K562 (cell line): ENCODE measurements at regions not wholly inside any gene's neighbourhood (a gene's known extent, or its start where the extent isn't known, plus 50 kb on each side); places are given as distances from the start of the nearest gene placed in this dataset.

Source experiments
- ATAC-seq: fragments of 200-7000 bp; cut with Tn5 transposase; 3 replicates; pipeline ENCODE4 v1.9.1; 2020; ENCODE audit warnings: moderate library complexity
- BruUV-seq: library from RNA; stranded (reverse); fragments of 400-500 nt; replicated peaks from 2 replicates; lab custom pipeline; 2021; lab: Mats Ljungman, UMichigan
- CTCF ChIA-PET: fragments of 300-600 bp; formaldehyde crosslinking; extraction: SDS; loops from one replicate; lab custom pipeline; 2021; ENCODE audit warnings: low intra/inter-chr PET ratio; lab: Yijun Ruan, JAX
- POLR2A ChIA-PET: fragments of 300-600, 350-650 bp; sonication (Branson Sonifier 250); formaldehyde crosslinking; extraction: SDS; loops from one replicate; lab custom pipeline; 2021; ENCODE audit warnings: antibody characterized with exemption, inconsistent platforms; lab: Yijun Ruan, JAX
- DNase-seq, 4 experiments: peaks; one replicate each; pipeline versions ENCODE4 v3.0.0 to v3.0.0-alpha.2; 2011 to 2018; ENCODE audit warnings: low spot score in 3 of 4, mixed read lengths in 3 of 4; ENCODE audit errors: extremely low read depth in 1 of 4
- FAIRE-seq: peaks from 2 replicates; lab custom pipeline; 2011; peaks lifted over from hg19 to GRCh38; lab: Jason Lieb, UNC
- H2AFZ ChIP-seq: 2 replicates; pipeline ENCODE4 v1.6.0; 2011; ENCODE audit warnings: low read depth, low read length, control low read depth, inconsistent platforms
- H3K27ac ChIP-seq: fragments of 200-600 bp; 3 replicates; pipeline ENCODE4 v1.8.0; 2011; ENCODE audit warnings: low read depth, mild to moderate bottlenecking, control low read depth, inconsistent platforms, low read length, moderate library complexity, mixed read lengths; ENCODE audit errors: extremely low read depth
- H3K27me3 ChIP-seq, 2 experiments: fragments of 300-600 bp in 1 of 2; 2 replicates in 1 of 2; 3 replicates in 1 of 2; pipeline versions ENCODE4 v1.6.0 to v1.8.0; 2011; ENCODE audit warnings: inconsistent platforms in 2 of 2, low read length in 2 of 2, mild to moderate bottlenecking in 1 of 2, mixed read lengths in 1 of 2, moderate library complexity in 1 of 2; ENCODE audit not compliant: control insufficient read depth in 2 of 2, insufficient read depth in 2 of 2
- H3K36me3 ChIP-seq: fragments of 300-600 bp; 3 replicates; pipeline ENCODE4 v1.8.0; 2011; ENCODE audit warnings: mild to moderate bottlenecking, low read length, inconsistent platforms; ENCODE audit not compliant: control insufficient read depth, insufficient read depth
- H3K4me1 ChIP-seq, 2 experiments: fragments of 200-600 bp in 1 of 2; replicated peaks in 1 of 2; 2 replicates in 1 of 2; 3 replicates in 1 of 2; pipeline versions ENCODE4 v1.5.1 to v1.8.0; 2011; ENCODE audit warnings: inconsistent platforms in 2 of 2, low read length in 2 of 2, mild to moderate bottlenecking in 1 of 2, mixed read lengths in 1 of 2, moderate library complexity in 1 of 2; ENCODE audit not compliant: control insufficient read depth in 2 of 2, insufficient read depth in 2 of 2
- H3K4me2 ChIP-seq: 2 replicates; pipeline ENCODE4 v1.6.1; 2011; ENCODE audit warnings: low read length, control low read depth, inconsistent platforms, mixed read lengths; ENCODE audit not compliant: insufficient read depth
- H3K4me3 ChIP-seq: fragments of 200-600 bp; sonication (generic), shearing (Covaris generic); 2 replicates; pipeline ENCODE4 v1.5.1; 2016; ENCODE audit warnings: control low read depth, inconsistent platforms
- H3K79me2 ChIP-seq: fragments of 200-600 bp; 3 replicates; pipeline ENCODE4 v1.8.0; 2011; ENCODE audit warnings: low read length, inconsistent platforms; ENCODE audit not compliant: control insufficient read depth, insufficient read depth
- H3K9ac ChIP-seq, 2 experiments: 2 replicates each; pipeline versions ENCODE4 v1.6.0 to v1.6.1; 2011; ENCODE audit warnings: low read depth in 2 of 2, low read length in 2 of 2, control low read depth in 1 of 2, inconsistent platforms in 1 of 2, mild to moderate bottlenecking in 1 of 2, mixed read lengths in 1 of 2; ENCODE audit not compliant: insufficient read depth in 1 of 2
- H3K9me1 ChIP-seq: one replicate; pipeline ENCODE4 v1.6.0; 2011; ENCODE audit warnings: inconsistent platforms, mild to moderate bottlenecking, low read length, moderate library complexity; ENCODE audit not compliant: control insufficient read depth, insufficient read depth
- H3K9me3 ChIP-seq: replicated peaks from 2 replicates; pipeline ENCODE4 v1.5.1; 2011; ENCODE audit warnings: low read depth, low read length, inconsistent platforms; ENCODE audit not compliant: control insufficient read depth, insufficient read depth
- H4K20me1 ChIP-seq: replicated peaks from 2 replicates; pipeline ENCODE4 v1.6.1; 2011; ENCODE audit warnings: low read length, inconsistent platforms, mixed read lengths; ENCODE audit not compliant: control insufficient read depth, insufficient read depth
- BRF1 ChIP-seq: IDR thresholded peaks from 3 replicates; pipeline ENCODE4 v1.6.1; 2011; ENCODE audit warnings: borderline replicate concordance, mild to moderate bottlenecking; ENCODE audit not compliant: insufficient read length; ENCODE audit errors: extremely low read depth
- DIDO1 ChIP-seq: fragments of 450-650 bp; IDR thresholded peaks from 2 replicates; pipeline ENCODE4 v1.6.1; 2016; ENCODE audit warnings: low read depth, missing biosample characterization, missing genetic modification characterization
- ELF4 ChIP-seq: fragments of 450-650 bp; formaldehyde crosslinking; IDR thresholded peaks from 2 replicates; pipeline ENCODE4 v1.4.0; 2022; ENCODE audit warnings: missing genetic modification characterization
- PRMT5 ChIP-seq: sonication (generic); formaldehyde crosslinking; IDR thresholded peaks from 2 replicates; pipeline ENCODE4 v1.5.0; 2020; ENCODE audit warnings: missing genetic modification reagents
- RBM14 ChIP-seq: fragments of 200-400 bp; formaldehyde crosslinking; IDR thresholded peaks from 2 replicates; pipeline ENCODE4 v1.6.1; 2018; ENCODE audit warnings: low read depth, mild to moderate bottlenecking, low read length, moderate library complexity, borderline replicate concordance; ENCODE audit not compliant: insufficient read depth
- ZFPM2 ChIP-seq: fragments of 250-450 bp; sonication (Bioruptor Pico); IDR thresholded peaks from 2 replicates; pipeline ENCODE4 v1.5.1; 2022; ENCODE audit warnings: mild to moderate bottlenecking
- ZNF445 ChIP-seq: fragments of 250-450 bp; sonication (Bioruptor Pico); IDR thresholded peaks from 2 replicates; pipeline ENCODE4 v1.4.0; 2020; ENCODE audit warnings: low read depth, mild to moderate bottlenecking, moderate library complexity
- WGBS: fragments of 100-300 bp; shearing (Covaris generic); methylation state at CpG from one replicate; pipeline ENCODE4 v1.1.6; 2016; ENCODE audit warnings: low coverage, mixed read lengths; ENCODE audit not compliant: insufficient coverage; ENCODE audit errors: missing lambda C conversion rate; 5-methylcytosine and 5-hydroxymethylcytosine counted together
- in situ Hi-C: fragments of 300-500 bp; cut with MboI; formaldehyde crosslinking; loops from 4 replicates; pipeline ENCODE4 v1.15.0; 2018; ENCODE audit warnings: inconsistent platforms, mixed read lengths
- intact Hi-C: fragments of 100-400 bp; cut with micrococcal nuclease; formaldehyde crosslinking; loops from 2 replicates; pipeline ENCODE4 v1.14.2; 2022
- TF ChIP-seq, protein P1 (sequence below): sonication (generic); formaldehyde crosslinking; IDR thresholded peaks from 2 replicates; pipeline ENCODE4 v1.8.0; 2022; ENCODE audit warnings: mild to moderate bottlenecking, low read depth, missing genetic modification reagents
- TF ChIP-seq, protein P2 (sequence below): fragments of 250-450 bp; sonication (Bioruptor Pico); IDR thresholded peaks from 2 replicates; pipeline ENCODE4 v1.4.0; 2020; ENCODE audit warnings: mild to moderate bottlenecking, moderate library complexity, borderline replicate concordance

GRCh38 chr12:126644236-126645020, 1579.2 kb downstream of the AACS start:
- Histone ChIP-seq H3K9me1 (no peaks in the 10 kb centered on the region), H3K4me3 (no peak overlapping the region), H2AFZ (no peak overlapping the region), H3K27me3 (no peaks in the 10 kb centered on the region), H3K4me1 (no peaks in the 10 kb centered on the region), H3K9me3 (no peaks in the 10 kb centered on the region), H3K4me2 (no peak overlapping the region), H3K79me2 (no peaks in the 10 kb centered on the region), H3K9ac (no peak overlapping the region), H4K20me1 (no peaks in the 10 kb centered on the region), H3K27ac (no peak overlapping the region), H3K36me3 (no peaks in the 10 kb centered on the region)
- DNase-seq (no peak), FAIRE-seq (no peak), ATAC-seq (no peak)
- intact Hi-C loops: no loop called here
- TF ChIP-seq ELF4 (CRISPR knock-in tag) (no peak), PRMT5 (CRISPR knock-in tag) (no peak), DIDO1 (no peak)
- in situ Hi-C loops: no loop called here
- ChIA-PET CTCF (no interaction called here), POLR2A (no interaction called here)
- BruUV-seq: no TSS peak
- WGBS: 0% methylated on average over 2 of the region's 2 CpGs

DNA sequence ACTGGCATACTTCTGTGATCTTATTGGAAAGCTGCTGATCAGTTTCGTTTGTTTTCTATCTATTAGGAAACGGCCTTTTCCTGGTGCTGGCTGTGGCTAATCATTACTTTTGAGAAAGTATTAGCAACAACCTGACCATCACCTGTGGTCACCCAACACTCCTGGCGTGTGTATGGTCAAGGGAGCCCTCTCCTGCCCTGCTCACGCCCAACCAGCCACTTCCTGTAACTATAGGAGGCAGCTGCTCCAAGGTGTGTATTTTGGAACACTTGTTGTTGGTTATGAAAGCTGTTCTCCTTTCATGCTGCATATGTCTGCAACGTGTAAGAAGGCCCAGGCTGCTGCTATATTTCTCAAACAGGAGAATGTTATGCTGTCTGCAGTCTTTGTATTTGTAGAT, 1582.8 kb downstream of the AACS start:
- 0% methylated on average over 5 of the region's 5 CpGs for WGBS
- H4K20me1 ChIP-seq: no peaks in the 10 kb centered on the region
- BruUV-seq: no TSS peak
- no peak for DNase-seq
- H3K4me1 ChIP-seq: no peaks in the 10 kb centered on the region
- H3K79me2 ChIP-seq: no peaks in the 10 kb centered on the region
- TF ChIP-seq, protein P1, sequence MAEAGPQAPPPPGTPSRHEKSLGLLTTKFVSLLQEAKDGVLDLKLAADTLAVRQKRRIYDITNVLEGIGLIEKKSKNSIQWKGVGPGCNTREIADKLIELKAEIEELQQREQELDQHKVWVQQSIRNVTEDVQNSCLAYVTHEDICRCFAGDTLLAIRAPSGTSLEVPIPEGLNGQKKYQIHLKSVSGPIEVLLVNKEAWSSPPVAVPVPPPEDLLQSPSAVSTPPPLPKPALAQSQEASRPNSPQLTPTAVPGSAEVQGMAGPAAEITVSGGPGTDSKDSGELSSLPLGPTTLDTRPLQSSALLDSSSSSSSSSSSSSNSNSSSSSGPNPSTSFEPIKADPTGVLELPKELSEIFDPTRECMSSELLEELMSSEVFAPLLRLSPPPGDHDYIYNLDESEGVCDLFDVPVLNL (CRISPR knock-in tag): no peak
- TF ChIP-seq ZNF445 (CRISPR knock-in tag) (no peak), BRF1 (no peak), RBM14 (no peak), ZFPM2 (no peak)
- TF ChIP-seq, protein P2, sequence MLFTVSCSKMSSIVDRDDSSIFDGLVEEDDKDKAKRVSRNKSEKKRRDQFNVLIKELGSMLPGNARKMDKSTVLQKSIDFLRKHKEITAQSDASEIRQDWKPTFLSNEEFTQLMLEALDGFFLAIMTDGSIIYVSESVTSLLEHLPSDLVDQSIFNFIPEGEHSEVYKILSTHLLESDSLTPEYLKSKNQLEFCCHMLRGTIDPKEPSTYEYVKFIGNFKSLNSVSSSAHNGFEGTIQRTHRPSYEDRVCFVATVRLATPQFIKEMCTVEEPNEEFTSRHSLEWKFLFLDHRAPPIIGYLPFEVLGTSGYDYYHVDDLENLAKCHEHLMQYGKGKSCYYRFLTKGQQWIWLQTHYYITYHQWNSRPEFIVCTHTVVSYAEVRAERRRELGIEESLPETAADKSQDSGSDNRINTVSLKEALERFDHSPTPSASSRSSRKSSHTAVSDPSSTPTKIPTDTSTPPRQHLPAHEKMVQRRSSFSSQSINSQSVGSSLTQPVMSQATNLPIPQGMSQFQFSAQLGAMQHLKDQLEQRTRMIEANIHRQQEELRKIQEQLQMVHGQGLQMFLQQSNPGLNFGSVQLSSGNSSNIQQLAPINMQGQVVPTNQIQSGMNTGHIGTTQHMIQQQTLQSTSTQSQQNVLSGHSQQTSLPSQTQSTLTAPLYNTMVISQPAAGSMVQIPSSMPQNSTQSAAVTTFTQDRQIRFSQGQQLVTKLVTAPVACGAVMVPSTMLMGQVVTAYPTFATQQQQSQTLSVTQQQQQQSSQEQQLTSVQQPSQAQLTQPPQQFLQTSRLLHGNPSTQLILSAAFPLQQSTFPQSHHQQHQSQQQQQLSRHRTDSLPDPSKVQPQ (CRISPR knock-in tag): no peak
- H3K27ac ChIP-seq: no peak overlapping the region
- H3K9ac ChIP-seq: no peak overlapping the region
- no peak overlapping the region for H3K4me2 ChIP-seq
- no peaks in the 10 kb centered on the region for H3K9me1 ChIP-seq
- ATAC-seq: no peak
- no peak overlapping the region for H2AFZ ChIP-seq
- in situ Hi-C loops (no loop called here), intact Hi-C loops (no loop called here)
- FAIRE-seq: no peak
- H3K27me3 ChIP-seq: no peaks in the 10 kb centered on the region
- ChIA-PET POLR2A (no interaction called here), CTCF (no interaction called here)
- no peaks in the 10 kb centered on the region for H3K36me3 ChIP-seq
- no peaks in the 10 kb centered on the region for H3K9me3 ChIP-seq
- H3K4me3 ChIP-seq: no peak overlapping the region
